NCI-H128 (cell line): ENCODE measurements at regions not wholly inside any gene's neighbourhood (a gene's known extent, or its start where the extent isn't known, plus 50 kb on each side); places are given as distances from the start of the nearest gene placed in this dataset.
"Not testable (repeated sequence)": the region's sequence is repeated elsewhere in the genome, so short reads cannot be mapped to it uniquely, and the experiment has no call there.

Experiments
- DNase-seq: peaks from one replicate; lab custom pipeline; 2025; ENCODE audit not compliant: unreplicated experiment; lab: John Stamatoyannopoulos, UW

- DNase-seq, result no peak
Observed at GRCh38 chr9:27801545-27801944, 228.3 kb upstream of the C9orf72 start.

DNA sequence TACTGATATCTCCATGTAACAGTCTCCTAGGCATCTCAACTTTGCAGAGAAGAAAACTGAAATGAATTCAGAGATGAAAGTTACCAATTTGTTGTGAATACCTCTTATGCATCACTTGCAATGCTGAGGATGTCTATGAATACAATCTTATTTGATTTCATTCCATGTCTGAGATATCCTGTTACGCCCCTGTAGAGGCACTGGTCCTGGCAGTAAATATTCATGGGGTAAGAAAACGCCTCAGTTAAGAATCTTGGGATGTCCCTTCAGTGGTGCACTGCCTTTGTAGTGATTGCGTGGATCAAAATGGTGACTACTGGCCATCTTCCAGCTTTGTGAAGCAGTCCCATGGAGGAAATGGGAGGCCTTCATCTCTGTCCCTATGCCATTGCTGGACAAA, 229.1 kb upstream of the C9orf72 start:
- DNase-seq, result no peak

GRCh38 chr9:27808864-27809263, 235.6 kb upstream of the C9orf72 start:
- DNase-seq, result no peak

- DNase-seq, result no peak
Observed at GRCh38 chr9:27817747-27818146, 244.5 kb upstream of the C9orf72 start.

DNA sequence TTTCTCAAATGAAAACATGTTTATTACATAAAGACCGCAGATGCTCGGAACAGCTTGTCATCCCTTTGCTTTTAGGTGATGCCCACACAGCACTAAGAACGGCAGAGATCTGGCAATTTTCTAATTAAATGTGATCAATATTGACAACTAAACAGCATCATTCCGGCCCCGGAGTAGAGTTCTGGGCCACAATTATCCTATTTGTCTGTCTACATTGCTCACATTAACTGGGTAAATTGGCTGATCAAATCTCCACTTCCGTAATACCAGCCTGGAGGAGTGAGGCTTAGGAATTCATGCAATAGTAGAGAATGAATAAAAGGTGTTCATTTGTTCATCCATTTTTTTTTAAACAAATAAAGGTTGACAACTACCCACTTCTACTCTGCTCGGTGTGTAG, 245.1 kb upstream of the C9orf72 start:
- no peak for DNase-seq

- DNase-seq, result no peak
Observed at GRCh38 chr9:27828908-27829307, 255.6 kb upstream of the C9orf72 start.

DNA sequence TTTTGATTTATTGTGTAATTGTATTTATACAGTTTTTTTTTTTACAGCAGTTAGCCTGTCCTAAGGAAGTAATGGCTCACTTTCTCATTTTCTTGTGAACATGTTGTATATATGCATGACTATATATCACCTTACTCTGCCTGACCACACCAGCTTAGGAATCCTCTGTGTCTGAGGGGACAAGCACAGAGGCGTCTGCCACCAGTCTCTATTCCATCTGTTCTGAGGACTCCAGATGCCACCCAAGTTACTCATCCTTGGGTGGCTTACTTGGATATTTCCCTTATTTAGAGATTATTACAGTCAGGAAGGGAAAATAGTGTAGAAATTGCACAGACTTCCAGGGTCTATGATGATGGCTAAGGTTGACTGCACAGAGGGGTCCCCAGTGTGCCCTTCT, 256.3 kb upstream of the C9orf72 start:
- DNase-seq, result no peak

GRCh38 chr9:27832108-27832507, 258.8 kb upstream of the C9orf72 start:
- not testable (repeated sequence) for DNase-seq

DNA sequence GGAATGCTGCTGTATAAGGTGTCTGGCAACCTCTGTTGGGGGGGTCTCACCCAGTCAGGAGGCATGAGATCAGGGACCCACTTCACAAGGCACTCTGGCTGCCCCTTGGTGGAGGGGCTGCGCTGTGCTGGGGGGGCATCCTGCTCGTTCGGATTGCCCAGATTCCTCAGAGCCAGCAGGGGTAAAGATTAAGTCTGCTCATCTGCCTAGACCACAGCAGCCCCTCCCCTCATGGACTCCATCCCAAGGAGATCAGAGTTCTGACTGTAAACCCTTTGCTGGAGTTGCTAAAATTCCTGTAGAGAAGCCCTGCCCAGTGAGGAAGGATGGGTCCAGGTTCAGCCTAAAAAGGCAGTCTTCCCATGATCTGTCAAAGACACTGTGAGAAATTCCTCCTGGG, 262.0 kb upstream of the C9orf72 start:
- no peak for DNase-seq

DNA sequence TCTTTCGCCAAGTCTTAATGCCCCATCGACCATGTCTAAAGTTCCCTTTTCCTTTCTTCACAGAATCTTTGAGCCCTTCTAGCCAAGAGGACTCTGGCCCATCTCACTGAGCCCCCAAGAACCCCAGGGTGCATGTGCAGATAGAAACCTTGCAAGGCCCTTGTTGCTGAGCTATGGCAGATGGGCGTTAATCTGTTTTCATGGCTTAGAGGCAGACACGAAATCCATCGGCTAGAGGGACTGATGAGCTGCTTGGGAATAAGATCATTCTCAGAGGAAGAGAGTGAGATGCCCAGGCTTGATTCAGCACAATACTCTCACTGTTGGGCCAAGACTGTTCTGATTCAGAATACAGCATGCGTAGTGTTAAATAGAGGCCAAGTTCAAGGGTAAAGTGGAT, 262.5 kb upstream of the C9orf72 start:
- DNase-seq, result no peak

DNA sequence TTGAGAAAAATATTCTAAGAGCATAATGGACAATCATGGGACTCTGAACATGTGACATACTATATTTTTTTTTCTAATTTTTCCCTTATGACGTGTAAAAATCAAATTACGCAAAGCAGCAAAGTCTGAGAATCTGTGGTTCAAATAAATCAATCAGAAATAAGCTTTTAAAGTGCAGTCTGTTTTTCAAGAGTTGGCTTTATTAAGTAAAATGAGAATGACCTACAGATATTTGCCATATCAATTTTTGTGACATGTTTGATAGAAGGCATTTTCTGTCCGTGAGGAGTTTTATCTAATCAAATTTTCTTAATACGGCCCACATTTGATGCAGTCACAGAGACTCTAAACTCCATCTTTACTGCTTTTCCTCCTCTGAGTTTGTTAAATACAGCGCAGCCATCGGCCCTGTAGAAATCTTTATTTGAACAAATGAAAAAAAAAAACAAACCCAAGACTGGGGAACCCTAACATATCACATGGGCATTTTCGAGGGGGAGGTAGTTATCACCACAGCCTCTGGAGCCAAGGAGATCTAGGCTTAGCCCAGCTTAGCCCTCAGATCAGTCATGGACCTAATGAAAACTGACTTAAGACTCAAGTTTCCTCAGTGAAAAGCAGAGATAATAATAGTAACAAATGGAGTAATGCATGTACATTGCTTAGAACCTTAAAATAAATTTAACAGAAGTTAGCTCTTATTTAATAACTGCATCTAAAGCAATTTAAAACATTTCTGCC, 263.6 kb upstream of the C9orf72 start:
- DNase-seq, result no peak

GRCh38 chr9:27838876-27839275, 265.6 kb upstream of the C9orf72 start:
- no peak for DNase-seq

- DNase-seq, result not testable (repeated sequence)
Observed at GRCh38 chr9:27839767-27840166, 266.5 kb upstream of the C9orf72 start.

GRCh38 chr9:27844797-27845196, 271.5 kb upstream of the C9orf72 start:
- no peak for DNase-seq

GRCh38 chr9:27847380-27847779, 274.1 kb upstream of the C9orf72 start:
- DNase-seq, result no peak

- no peak for DNase-seq
Observed at GRCh38 chr9:27847818-27848217, 274.5 kb upstream of the C9orf72 start.

GRCh38 chr9:27848315-27848714, 275.0 kb upstream of the C9orf72 start:
- DNase-seq, result no peak

DNA sequence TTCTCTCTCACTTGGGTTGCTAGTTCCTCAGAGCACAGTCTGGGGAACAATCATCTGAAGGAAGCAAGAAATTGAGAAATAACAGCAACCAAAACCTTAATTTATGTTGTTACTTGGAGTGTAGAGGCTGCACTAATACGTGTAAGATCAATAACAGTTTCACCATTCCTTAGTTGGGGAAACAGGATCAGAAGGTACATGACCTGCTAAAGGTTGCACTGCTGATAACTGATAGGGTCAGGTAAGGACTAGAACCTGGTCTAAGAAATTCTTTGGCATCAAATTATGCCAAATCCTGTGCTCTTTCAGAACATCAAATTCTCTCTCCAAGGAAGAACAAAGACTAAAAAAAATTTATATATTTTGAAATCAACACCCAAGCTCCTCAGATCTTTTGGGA, 278.6 kb upstream of the C9orf72 start:
- DNase-seq, result no peak

- no peak for DNase-seq
Observed at GRCh38 chr9:27853529-27853928, 280.2 kb upstream of the C9orf72 start.

DNA sequence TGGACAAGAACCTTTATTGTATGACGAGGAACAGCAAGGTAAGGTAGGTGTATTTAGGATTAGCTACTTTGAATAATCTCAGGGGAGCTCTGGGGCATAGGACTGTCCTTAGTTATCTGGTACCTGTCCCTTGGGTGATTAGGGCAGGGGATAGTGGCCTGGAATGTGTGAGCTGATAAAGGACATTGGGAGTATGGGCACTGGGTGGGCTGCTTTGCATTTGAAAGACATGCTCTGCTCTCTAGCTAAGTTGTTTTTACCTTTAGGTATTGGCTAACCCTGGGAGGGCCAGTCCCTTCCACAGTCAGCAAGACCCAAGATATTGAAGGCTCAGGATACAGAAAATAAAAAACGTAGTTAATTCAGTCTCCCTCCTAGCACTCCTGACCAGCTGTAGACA, 282.8 kb upstream of the C9orf72 start:
- DNase-seq, result no peak

DNA sequence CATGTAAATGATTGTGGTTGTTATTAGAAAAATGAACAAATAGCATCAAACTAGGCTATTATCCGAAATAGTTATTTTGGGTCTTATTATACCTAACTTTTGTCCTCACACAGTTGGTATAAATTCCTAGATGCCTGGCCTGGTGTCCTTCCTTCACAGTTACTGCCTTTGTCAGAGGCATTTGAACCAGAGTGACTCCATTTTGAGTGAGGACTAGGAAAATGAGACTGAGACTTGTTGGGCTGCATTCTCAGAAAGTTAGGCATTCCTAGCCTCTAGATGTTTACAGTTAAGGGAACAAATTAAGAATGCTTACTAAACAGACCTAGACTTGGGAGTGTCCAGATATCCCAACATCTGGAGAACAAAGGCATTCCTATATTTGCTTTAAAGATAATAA, 283.5 kb upstream of the C9orf72 start:
- DNase-seq, result no peak

DNA sequence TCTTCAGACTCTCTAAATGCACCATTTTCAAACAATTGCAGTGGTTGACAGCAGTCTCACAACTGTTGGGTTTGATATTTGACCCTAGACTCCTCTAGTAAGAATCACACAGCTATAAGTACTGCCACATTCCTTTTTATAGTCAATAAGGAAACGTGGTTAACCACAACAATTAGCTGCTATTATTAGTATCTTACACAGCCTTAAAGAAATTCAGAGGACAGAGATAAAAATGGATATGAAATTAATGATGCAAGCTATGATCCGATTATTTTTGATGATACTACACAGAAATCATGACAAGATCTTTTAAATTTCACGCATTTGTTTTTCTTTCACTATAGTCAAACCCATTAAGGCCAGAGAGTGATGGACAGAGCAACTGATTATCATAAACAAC, 288.6 kb upstream of the C9orf72 start:
- no peak for DNase-seq

DNA sequence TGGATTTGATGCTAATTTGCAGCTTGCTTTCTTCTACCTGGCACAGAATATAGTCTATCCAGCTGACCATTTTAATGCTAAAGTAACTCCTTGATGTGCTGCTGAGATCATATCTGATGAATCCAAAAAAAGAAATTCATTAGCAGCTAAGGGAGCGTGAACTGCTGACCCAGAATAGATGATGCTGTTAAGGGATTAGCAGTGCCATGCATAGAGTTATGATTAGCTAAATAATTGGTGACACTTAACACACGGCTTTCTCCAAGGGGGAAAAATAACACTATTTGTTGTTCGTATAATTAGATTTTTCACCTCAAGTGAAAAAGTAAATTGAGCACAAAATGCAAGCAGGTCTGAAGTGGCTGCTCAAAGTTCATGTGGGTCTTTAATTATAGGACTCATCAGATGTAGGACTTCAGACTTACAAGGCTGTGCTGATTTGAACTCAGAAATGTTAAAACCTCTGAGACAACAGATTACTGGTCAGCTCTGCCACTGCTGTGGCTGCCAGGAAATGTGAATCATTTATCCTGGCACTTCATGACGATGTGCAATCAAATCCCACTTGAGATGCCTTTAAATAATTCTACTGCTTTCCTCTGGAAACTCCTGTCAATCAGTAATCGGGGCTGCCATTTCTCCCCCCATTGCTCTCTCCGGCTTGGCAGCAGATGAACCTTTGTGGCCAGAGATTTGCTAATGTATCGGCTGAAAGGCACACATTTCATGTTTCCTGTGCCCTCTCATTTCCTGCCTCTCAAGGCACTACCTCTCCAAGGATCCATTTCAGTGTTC, 291.6 kb upstream of the C9orf72 start:
- DNase-seq, result no peak
